ENCODE measurements at regions not wholly inside any gene's neighbourhood (a gene's known extent, or its start where the extent isn't known, plus 50 kb on each side); places are given as distances from the start of the nearest gene placed in this dataset.
"Not testable (repeated sequence)": the region's sequence is repeated elsewhere in the genome, so short reads cannot be mapped to it uniquely, and the experiment has no call there.

GRCh38 chr2:14996351-14997014 lies 364.0 kb downstream of the LRATD1 start:
- DNase-seq, result no peak

GRCh38 chr2:14998546-14998945 lies 366.0 kb downstream of the LRATD1 start:
- DNase-seq, result no peak

GRCh38 chr2:14999114-14999661 lies 366.7 kb downstream of the LRATD1 start:
- no peak for DNase-seq

GRCh38 chr2:15002519-15002918 lies 370.0 kb downstream of the LRATD1 start:
- DNase-seq, result not testable (repeated sequence)

GRCh38 chr2:15006667-15007066 lies 374.1 kb downstream of the LRATD1 start:
- no peak for DNase-seq

GRCh38 chr2:15009681-15010080 lies 377.2 kb downstream of the LRATD1 start:
- DNase-seq, result no peak

GRCh38 chr2:15010346-15010745 lies 377.8 kb downstream of the LRATD1 start:
- DNase-seq, result no peak

GRCh38 chr2:15018814-15019213 lies 386.3 kb downstream of the LRATD1 start:
- DNase-seq, result no peak

- DNase-seq, result no peak
These were observed 390.7 kb downstream of the LRATD1 start for GRCh38 chr2:15023221-15023620.

- DNase-seq, result no peak
These were observed 395.9 kb downstream of the LRATD1 start for GRCh38 chr2:15028406-15028805.

GRCh38 chr2:15031745-15032240 lies 399.3 kb downstream of the LRATD1 start:
- DNase-seq, result no peak

GRCh38 chr2:15034246-15034645 lies 401.7 kb downstream of the LRATD1 start:
- no peak for DNase-seq

GRCh38 chr2:15034860-15035259 lies 402.3 kb downstream of the LRATD1 start:
- DNase-seq, result no peak

GRCh38 chr2:15038366-15039364 lies 406.1 kb downstream of the LRATD1 start:
- no peak for DNase-seq

GRCh38 chr2:15040429-15041084 lies 408.0 kb downstream of the LRATD1 start:
- DNase-seq, result no peak

- DNase-seq, result no peak
These were observed 408.9 kb downstream of the LRATD1 start for GRCh38 chr2:15041429-15041837.

- no peak for DNase-seq
These were observed 410.3 kb downstream of the LRATD1 start for GRCh38 chr2:15042801-15043217.

GRCh38 chr2:15043336-15044058 lies 411.0 kb downstream of the LRATD1 start:
- no peak for DNase-seq

- no peak for DNase-seq
These were observed 412.5 kb downstream of the LRATD1 start for GRCh38 chr2:15045054-15045453.

- no peak for DNase-seq
These were observed 414.7 kb downstream of the LRATD1 start for GRCh38 chr2:15047184-15047583.

GRCh38 chr2:15048000-15048399 lies 415.5 kb downstream of the LRATD1 start:
- no peak for DNase-seq

All from stimulated activated naive CD4-positive, alpha-beta T cell (primary cell).